H1 (cell line): ENCODE measurements at regions not wholly inside any gene's neighbourhood (a gene's known extent, or its start where the extent isn't known, plus 50 kb on each side); places are given as distances from the start of the nearest gene placed in this dataset.
"Not testable (repeated sequence)": the region's sequence is repeated elsewhere in the genome, so short reads cannot be mapped to it uniquely, and the experiment has no call there.

ENCODE experiments used
- CTCF ChIA-PET: fragments of 300-600 bp; sonication (Branson Sonifier 250); formaldehyde crosslinking; loops from one replicate; lab custom pipeline; 2021; ENCODE audit not compliant: partially characterized antibody; lab: Charles Lee
- POLR2A ChIA-PET: fragments of 300-600 bp; sonication (Branson Sonifier 250); formaldehyde crosslinking; loops from one replicate; lab custom pipeline; 2021; ENCODE audit warnings: inconsistent platforms; ENCODE audit not compliant: partially characterized antibody; lab: Charles Lee
- DNase-seq, 2 experiments: peaks; one replicate each; pipeline versions ENCODE4 v3.0.0 to v3.0.0-alpha.2; 2010 to 2022; ENCODE audit warnings: low spot score in 2 of 2, low read depth in 1 of 2, mixed read lengths in 1 of 2
- FAIRE-seq: peaks from 2 replicates; lab custom pipeline; 2011; peaks lifted over from hg19 to GRCh38; lab: Jason Lieb, UNC
- H2AFZ ChIP-seq: 2 replicates; pipeline ENCODE4 v1.8.1; 2012; ENCODE audit warnings: low read length, inconsistent platforms
- H2AK5ac ChIP-seq: 2 replicates; pipeline ENCODE4 v1.6.1; 2013; ENCODE audit warnings: low read depth, low read length
- H2BK120ac ChIP-seq: replicated peaks from 2 replicates; pipeline ENCODE3; 2013; ENCODE audit warnings: low read depth, low read length, inconsistent platforms
- H2BK12ac ChIP-seq: 2 replicates; pipeline ENCODE4 v1.6.1; 2013; ENCODE audit warnings: low read depth, low read length
- H2BK15ac ChIP-seq: 2 replicates; pipeline ENCODE4 v1.6.1; 2013; ENCODE audit warnings: low read length
- H2BK20ac ChIP-seq: 2 replicates; pipeline ENCODE4 v1.6.1; 2013; ENCODE audit warnings: low read length
- H2BK5ac ChIP-seq: 2 replicates; pipeline ENCODE4 v1.6.1; 2013; ENCODE audit warnings: low read depth, low read length
- H3K14ac ChIP-seq: 2 replicates; pipeline ENCODE4 v1.6.1; 2013; ENCODE audit warnings: inconsistent platforms; ENCODE audit not compliant: insufficient read length
- H3K18ac ChIP-seq: 2 replicates; pipeline ENCODE4 v1.6.1; 2013; ENCODE audit warnings: low read length; ENCODE audit errors: extremely low read depth
- H3K23ac ChIP-seq: 2 replicates; pipeline ENCODE4 v1.6.1; 2013; ENCODE audit warnings: inconsistent platforms; ENCODE audit not compliant: insufficient read length
- H3K23me2 ChIP-seq: 2 replicates; pipeline ENCODE4 v1.6.1; 2013; ENCODE audit warnings: low read depth, low read length
- H3K27ac ChIP-seq: 2 replicates; pipeline ENCODE4 v1.6.1; 2011; ENCODE audit warnings: low read depth, low read length, inconsistent platforms
- H3K27me3 ChIP-seq, 4 experiments: replicated peaks in 1 of 4; 1 replicate in 1 of 4; 2 replicates in 3 of 4; pipeline versions ENCODE4 v1.6.1 to v1.8.1; 2011 to 2013; ENCODE audit warnings: low read length in 3 of 4, mild to moderate bottlenecking in 3 of 4, inconsistent platforms in 2 of 4, mixed read lengths in 2 of 4, moderate library complexity in 1 of 4; ENCODE audit not compliant: control insufficient read depth in 3 of 4, insufficient read depth in 3 of 4; ENCODE audit errors: extremely low read depth in 1 of 4
- H3K36me3 ChIP-seq, 4 experiments: 2 replicates each; pipeline versions ENCODE4 v1.6.1 to v1.8.1; 2011 to 2013; ENCODE audit warnings: mild to moderate bottlenecking in 4 of 4, low read length in 3 of 4, moderate library complexity in 2 of 4, control low read depth in 1 of 4, inconsistent platforms in 1 of 4; ENCODE audit not compliant: insufficient read depth in 4 of 4, control insufficient read depth in 2 of 4
- H3K4ac ChIP-seq: replicated peaks from 2 replicates; pipeline ENCODE3; 2013; ENCODE audit warnings: low read length, low read depth, mixed read lengths, inconsistent platforms; ENCODE audit not compliant: insufficient read length
- H3K4me1 ChIP-seq, 4 experiments: replicated peaks in 1 of 4; 1 replicate in 1 of 4; 2 replicates in 3 of 4; pipeline versions ENCODE4 v1.6.1 to v1.8.1; 2011 to 2013; ENCODE audit warnings: low read length in 3 of 4, inconsistent platforms in 2 of 4, mixed read lengths in 1 of 4; ENCODE audit not compliant: insufficient read depth in 4 of 4, control insufficient read depth in 3 of 4
- H3K4me2 ChIP-seq, 2 experiments: 2 replicates each; pipeline versions ENCODE4 v1.6.1 to v1.8.1; 2011 to 2013; ENCODE audit warnings: low read depth in 2 of 2, low read length in 2 of 2, control low read depth in 1 of 2, inconsistent platforms in 1 of 2, mild to moderate bottlenecking in 1 of 2; ENCODE audit not compliant: insufficient read depth in 1 of 2
- H3K4me3 ChIP-seq, 4 experiments: fragments of 200-600, 300-600 bp in 1 of 4; sonication (generic), shearing (Covaris generic), sonication (Bioruptor Twin) in 1 of 4; 2 replicates each; pipeline versions ENCODE4 v1.5.1 to v1.8.1; 2011 to 2016; ENCODE audit warnings: low read length in 4 of 4, low read depth in 3 of 4, control low read depth in 2 of 4, inconsistent platforms in 2 of 4, mild to moderate bottlenecking in 2 of 4, mixed read lengths in 1 of 4, moderate library complexity in 1 of 4; ENCODE audit not compliant: insufficient read depth in 2 of 4; ENCODE audit errors: extremely low read depth in 1 of 4
- H3K56ac ChIP-seq: replicated peaks from 2 replicates; pipeline ENCODE3; 2013; ENCODE audit warnings: low read depth, mild to moderate bottlenecking, mixed read lengths, low read length, inconsistent platforms; ENCODE audit not compliant: insufficient read length
- H3K79me1 ChIP-seq: 2 replicates; pipeline ENCODE4 v1.6.1; 2013; ENCODE audit warnings: low read depth, low read length, control low read depth
- H3K79me2 ChIP-seq, 2 experiments: 2 replicates each; pipeline versions ENCODE4 v1.6.1 to v1.8.1; 2012 to 2013; ENCODE audit warnings: low read length in 2 of 2, mild to moderate bottlenecking in 2 of 2, inconsistent platforms in 1 of 2; ENCODE audit not compliant: insufficient read depth in 2 of 2, control insufficient read depth in 1 of 2
- H3K9ac ChIP-seq, 4 experiments: replicated peaks in 1 of 4; 1 replicate in 1 of 4; 2 replicates in 3 of 4; pipeline versions ENCODE4 v1.6.1 to v1.8.1; 2011 to 2013; ENCODE audit warnings: low read depth in 3 of 4, low read length in 3 of 4, control low read depth in 2 of 4, mild to moderate bottlenecking in 2 of 4, moderate library complexity in 2 of 4, inconsistent platforms in 1 of 4; ENCODE audit errors: extremely low read depth in 1 of 4
- H3K9me3 ChIP-seq, 2 experiments: 2 replicates each; pipeline versions ENCODE4 v1.6.1 to v1.8.1; 2012 to 2013; ENCODE audit warnings: mild to moderate bottlenecking in 2 of 2, moderate library complexity in 2 of 2, control low read depth in 1 of 2, inconsistent platforms in 1 of 2, low read depth in 1 of 2, low read length in 1 of 2, mixed read lengths in 1 of 2; ENCODE audit not compliant: insufficient read depth in 2 of 2
- H4K20me1 ChIP-seq, 2 experiments: replicated peaks in 1 of 2; 2 replicates each; pipeline versions ENCODE3 to v1.8.1; 2011 to 2013; ENCODE audit warnings: inconsistent platforms in 2 of 2, low read length in 2 of 2, mild to moderate bottlenecking in 1 of 2; ENCODE audit not compliant: insufficient read depth in 2 of 2, control insufficient read depth in 1 of 2
- H4K5ac ChIP-seq: 2 replicates; pipeline ENCODE4 v1.6.1; 2013; ENCODE audit warnings: low read length, low read depth, mixed read lengths, inconsistent platforms; ENCODE audit not compliant: insufficient read length
- H4K8ac ChIP-seq: 2 replicates; pipeline ENCODE4 v1.8.0; 2013; ENCODE audit warnings: mild to moderate bottlenecking, moderate library complexity, low read length, inconsistent platforms; ENCODE audit not compliant: insufficient read depth; ENCODE audit errors: extremely low read depth
- H4K91ac ChIP-seq: replicated peaks from 2 replicates; pipeline ENCODE3; 2013; ENCODE audit warnings: low read length, mixed read lengths, inconsistent platforms; ENCODE audit not compliant: insufficient read length
- CHD2 ChIP-seq: IDR thresholded peaks from 2 replicates; pipeline ENCODE4 v1.6.1; 2012; ENCODE audit warnings: low read length, improper control_type of control experiment
- KDM5A ChIP-seq: fragments of 200-600 bp; IDR thresholded peaks from 2 replicates; pipeline ENCODE4 v1.7.1; 2012; ENCODE audit warnings: mild to moderate bottlenecking, low read length, inconsistent platforms, mixed read lengths
- SIX5 ChIP-seq: IDR thresholded peaks from 2 replicates; pipeline ENCODE4 v1.6.1; 2011; ENCODE audit warnings: mild to moderate bottlenecking, low read depth, low read length
- WGBS, 2 experiments: shearing (Covaris generic) in 1 of 2; methylation state at CpG; one replicate each; pipeline versions ENCODE4 v1.1.6 to v1.1.7; 2013 to 2015; ENCODE audit warnings: low lambda C conversion rate in 2 of 2, mixed read lengths in 2 of 2, inconsistent platforms in 1 of 2, low coverage in 1 of 2, missing lambda C conversion rate in 1 of 2; ENCODE audit not compliant: insufficient replicate concordance in 2 of 2, insufficient coverage in 1 of 2, insufficient read length in 1 of 2; ENCODE audit errors: extremely low coverage in 1 of 2, missing lambda C conversion rate in 1 of 2; 5-methylcytosine and 5-hydroxymethylcytosine counted together

DNA sequence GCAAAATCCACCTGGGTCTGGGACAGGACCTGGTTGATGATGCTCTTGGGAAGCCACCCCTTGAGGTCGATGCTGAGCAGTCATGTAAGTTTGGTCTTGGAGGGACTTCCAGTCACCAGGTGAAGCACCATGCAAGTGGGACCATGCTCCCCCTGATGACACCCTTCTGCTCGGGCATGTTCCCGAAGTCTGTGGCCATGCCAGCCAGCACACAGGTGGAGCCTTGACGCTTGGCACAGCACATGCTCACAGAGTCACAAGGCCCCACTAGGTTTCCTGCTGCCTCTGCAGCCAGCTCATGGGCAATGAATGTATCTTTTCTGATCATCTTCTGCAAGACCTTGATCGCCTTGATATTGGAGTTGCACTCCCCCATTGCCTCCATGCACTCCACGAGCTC lies 1920.2 kb downstream of the PCDH9 start:
- Histone ChIP-seq H3K79me1 (no peaks in the 10 kb centered on the region), H3K14ac (no peak overlapping the region), H4K8ac (no peak overlapping the region), H2BK20ac (no peak overlapping the region), H3K79me2 (no peaks in the 10 kb centered on the region), H3K9me3 (peaks cover 11 to 16% of the 10 kb centered on the region in 2 experiments), H2BK12ac (no peak overlapping the region), H3K27me3 (no peaks in the 10 kb centered on the region), H2AFZ (no peak overlapping the region), H2BK15ac (no peak overlapping the region), H3K23me2 (no peaks in the 10 kb centered on the region), H3K56ac (no peak overlapping the region), H4K5ac (no peak overlapping the region), H4K91ac (no peak overlapping the region), H3K18ac (no peak overlapping the region), H3K36me3 (no peaks in the 10 kb centered on the region), H2AK5ac (no peak overlapping the region), H3K23ac (no peak overlapping the region), H3K4me1 (no peaks in the 10 kb centered on the region), H2BK5ac (no peak overlapping the region), H4K20me1 (no peaks in the 10 kb centered on the region), H3K4me3 (no peak overlapping the region), H3K4ac (no peak overlapping the region), H3K9ac (no peak overlapping the region), H3K27ac (no peak overlapping the region), H2BK120ac (no peak overlapping the region), H3K4me2 (no peak overlapping the region)
- POLR2A ChIA-PET = no interaction called here
- WGBS, 2 experiments = 94% methylated on average over 6 of the region's 6 CpGs; no CpG with 5 or more reads in 1 of the 2 experiments
- DNase-seq (no peak), FAIRE-seq (no peak)
- CTCF ChIA-PET = interaction anchor here (0.7 kb wide), 1 partner anchor 852 kb away, joined by 3 read pairs; no protein-coding TSS in a partner anchor
- no peak for TF ChIP-seq CHD2
- TF ChIP-seq KDM5A = no peak
- TF ChIP-seq SIX5 = no peak

DNA sequence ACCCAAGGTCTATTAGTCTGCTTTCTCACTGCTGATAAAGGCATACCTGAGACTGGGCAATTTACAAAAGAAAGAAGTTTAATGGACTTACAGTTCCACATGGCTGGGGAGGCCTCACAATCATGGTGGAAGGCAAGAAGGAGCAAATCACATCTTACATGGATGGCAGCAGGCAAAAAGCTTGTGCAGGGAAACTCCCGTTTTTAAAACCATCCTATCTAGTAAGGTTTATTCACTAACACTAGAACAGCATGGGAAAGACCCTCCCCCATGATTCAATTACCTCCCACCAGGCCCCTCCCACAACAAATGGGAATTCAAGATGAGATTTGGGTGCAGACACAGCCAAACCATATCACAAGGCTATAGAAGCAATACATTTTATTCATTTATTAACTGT lies 1921.4 kb downstream of the PCDH9 start:
- H4K20me1 ChIP-seq, H3K79me2 ChIP-seq, H4K91ac ChIP-seq, FAIRE-seq, H3K79me1 ChIP-seq, H2AFZ ChIP-seq, DNase-seq, H3K4me3 ChIP-seq, H2BK15ac ChIP-seq, H3K18ac ChIP-seq, H2BK12ac ChIP-seq, H3K23ac ChIP-seq, POLR2A ChIA-PET, H3K14ac ChIP-seq, H4K8ac ChIP-seq, H3K56ac ChIP-seq, H3K4me1 ChIP-seq, H3K27ac ChIP-seq, H3K9ac ChIP-seq, H4K5ac ChIP-seq, H2BK120ac ChIP-seq, H3K23me2 ChIP-seq, H2BK20ac ChIP-seq, H3K27me3 ChIP-seq, H3K4me2 ChIP-seq, CTCF ChIA-PET, H2AK5ac ChIP-seq, H3K36me3 ChIP-seq, H3K4ac ChIP-seq, H2BK5ac ChIP-seq: not testable (repeated sequence)
- H3K9me3 ChIP-seq = peaks cover 11 to 16% of the 10 kb centered on the region in 2 experiments
- 100% methylated on average over 1 of the region's 1 CpG; no CpG with 5 or more reads in 1 of the 2 experiments for WGBS, 2 experiments
